C4-2B (cell line): ENCODE measurements at regions not wholly inside any gene's neighbourhood (a gene's known extent, or its start where the extent isn't known, plus 50 kb on each side); places are given as distances from the start of the nearest gene placed in this dataset.

Experiments used
- H3K27ac ChIP-seq: fragments of 450-650 bp; 2 replicates; pipeline ENCODE4 v1.5.1; 2017
- ZFX ChIP-seq: fragments of 450-650 bp; IDR thresholded peaks from 2 replicates; pipeline ENCODE4 v1.6.1; 2017
- TF ChIP-seq, protein P1 (sequence below): fragments of 450-650 bp; conservative IDR thresholded peaks from 2 replicates; pipeline ENCODE4 v1.5.1; 2017; ENCODE audit warnings: mild to moderate bottlenecking

DNA sequence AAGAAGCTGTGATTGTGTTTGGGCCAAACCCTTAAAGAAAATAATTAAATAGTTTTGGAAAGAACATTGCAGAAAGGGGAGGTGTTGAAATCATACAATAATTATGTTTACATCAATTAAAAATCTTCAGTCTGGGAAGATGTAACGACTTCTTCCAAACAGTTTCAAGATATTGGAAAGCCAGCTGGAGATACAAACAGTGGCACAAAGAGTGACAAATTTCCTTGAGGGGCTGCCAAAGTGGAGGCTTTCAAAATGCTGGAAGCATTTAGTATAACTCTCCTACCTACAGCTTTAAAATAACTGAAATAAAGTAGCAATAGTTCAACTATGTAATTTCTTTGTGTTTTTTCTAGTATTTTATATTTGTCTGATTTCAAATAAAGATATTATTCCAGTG is 405.0 kb downstream of the DNAJB9 start:
- no peak overlapping the region for H3K27ac ChIP-seq
- no peak for TF ChIP-seq ZFX
- TF ChIP-seq, protein P1, sequence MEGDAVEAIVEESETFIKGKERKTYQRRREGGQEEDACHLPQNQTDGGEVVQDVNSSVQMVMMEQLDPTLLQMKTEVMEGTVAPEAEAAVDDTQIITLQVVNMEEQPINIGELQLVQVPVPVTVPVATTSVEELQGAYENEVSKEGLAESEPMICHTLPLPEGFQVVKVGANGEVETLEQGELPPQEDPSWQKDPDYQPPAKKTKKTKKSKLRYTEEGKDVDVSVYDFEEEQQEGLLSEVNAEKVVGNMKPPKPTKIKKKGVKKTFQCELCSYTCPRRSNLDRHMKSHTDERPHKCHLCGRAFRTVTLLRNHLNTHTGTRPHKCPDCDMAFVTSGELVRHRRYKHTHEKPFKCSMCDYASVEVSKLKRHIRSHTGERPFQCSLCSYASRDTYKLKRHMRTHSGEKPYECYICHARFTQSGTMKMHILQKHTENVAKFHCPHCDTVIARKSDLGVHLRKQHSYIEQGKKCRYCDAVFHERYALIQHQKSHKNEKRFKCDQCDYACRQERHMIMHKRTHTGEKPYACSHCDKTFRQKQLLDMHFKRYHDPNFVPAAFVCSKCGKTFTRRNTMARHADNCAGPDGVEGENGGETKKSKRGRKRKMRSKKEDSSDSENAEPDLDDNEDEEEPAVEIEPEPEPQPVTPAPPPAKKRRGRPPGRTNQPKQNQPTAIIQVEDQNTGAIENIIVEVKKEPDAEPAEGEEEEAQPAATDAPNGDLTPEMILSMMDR = no peak

DNA sequence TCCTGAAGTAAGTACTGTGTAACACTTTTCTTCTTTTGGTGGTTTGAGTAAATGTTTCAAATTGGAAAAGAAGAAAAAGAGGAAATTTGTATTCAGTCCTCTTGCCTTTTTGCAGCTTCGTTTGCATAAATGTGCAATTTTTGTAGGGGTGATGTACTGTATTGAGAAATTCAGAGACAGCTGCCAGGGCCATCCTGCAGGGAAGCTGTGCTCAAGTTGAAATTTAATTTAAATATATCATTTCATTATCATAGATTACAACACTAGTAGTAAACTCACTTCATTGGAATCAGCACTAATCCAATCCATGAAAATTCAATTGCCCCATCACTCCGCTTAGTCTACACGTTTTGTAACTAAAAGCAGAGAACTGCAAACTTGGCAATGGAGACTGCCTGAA is 415.4 kb downstream of the DNAJB9 start:
- H3K27ac ChIP-seq = no peak overlapping the region
- TF ChIP-seq ZFX = no peak
- TF ChIP-seq, protein P1 = no peak

DNA sequence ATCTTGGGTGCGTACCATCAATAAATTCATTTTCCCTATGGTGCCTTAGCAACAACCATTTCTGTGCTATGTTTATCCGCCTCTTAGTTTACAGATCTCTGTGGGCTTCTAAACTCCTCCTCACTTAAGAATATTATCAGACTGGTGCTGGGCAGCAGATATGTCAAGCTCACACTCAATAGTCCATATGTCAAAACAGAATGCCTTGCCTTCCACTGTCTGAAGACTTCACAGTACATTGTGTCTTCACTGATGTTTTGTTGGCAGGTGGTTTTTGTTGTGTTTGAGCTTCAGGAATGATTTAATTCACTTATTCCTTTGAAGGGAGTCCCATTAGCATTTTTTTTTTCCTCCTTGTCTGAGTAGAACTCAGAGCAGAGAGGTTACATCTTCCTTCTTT is 419.6 kb downstream of the DNAJB9 start:
- H3K27ac ChIP-seq = no peak overlapping the region
- TF ChIP-seq, protein P1 = no peak
- TF ChIP-seq ZFX = no peak

DNA sequence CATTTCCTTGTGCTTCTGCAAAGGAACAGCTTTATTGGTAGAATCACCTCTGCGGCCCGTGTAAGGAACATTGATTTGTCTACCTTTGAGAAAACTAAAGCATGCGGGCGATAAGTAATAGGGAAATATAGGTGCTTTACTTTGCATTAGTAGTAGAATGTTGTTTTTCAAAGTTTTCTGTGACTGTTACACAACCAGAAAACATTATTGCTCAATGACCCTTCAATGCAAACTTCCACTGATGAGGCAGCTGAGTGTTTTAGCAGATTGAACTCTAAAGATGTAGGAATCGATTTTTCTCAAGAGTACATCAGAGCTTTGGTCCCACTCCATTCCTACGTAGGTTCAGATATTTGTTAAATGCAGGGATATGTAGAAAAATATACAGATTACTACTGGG is 427.8 kb downstream of the DNAJB9 start:
- no peak overlapping the region for H3K27ac ChIP-seq
- TF ChIP-seq, protein P1 = no peak
- no peak for TF ChIP-seq ZFX

DNA sequence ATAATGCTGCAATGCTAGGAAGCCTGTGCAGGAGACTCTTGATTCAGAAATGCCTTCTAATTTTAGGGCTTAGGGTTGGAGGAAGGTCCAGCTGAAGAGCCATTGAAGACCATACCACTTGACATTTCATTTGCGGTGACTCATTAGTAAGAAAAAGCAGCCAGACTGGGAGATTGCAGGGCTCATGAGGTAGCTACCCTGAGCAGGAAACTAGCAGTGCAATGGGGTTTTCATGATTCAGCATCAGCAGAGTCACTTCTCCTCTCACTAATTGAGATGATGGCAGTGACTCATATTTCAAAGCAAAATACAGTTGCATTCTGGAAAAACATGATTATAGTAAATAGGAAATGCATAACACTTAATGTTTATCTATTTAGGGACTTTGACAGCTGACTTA is 434.1 kb downstream of the DNAJB9 start:
- TF ChIP-seq, protein P1 = no peak
- no peak for TF ChIP-seq ZFX
- H3K27ac ChIP-seq = no peak overlapping the region

DNA sequence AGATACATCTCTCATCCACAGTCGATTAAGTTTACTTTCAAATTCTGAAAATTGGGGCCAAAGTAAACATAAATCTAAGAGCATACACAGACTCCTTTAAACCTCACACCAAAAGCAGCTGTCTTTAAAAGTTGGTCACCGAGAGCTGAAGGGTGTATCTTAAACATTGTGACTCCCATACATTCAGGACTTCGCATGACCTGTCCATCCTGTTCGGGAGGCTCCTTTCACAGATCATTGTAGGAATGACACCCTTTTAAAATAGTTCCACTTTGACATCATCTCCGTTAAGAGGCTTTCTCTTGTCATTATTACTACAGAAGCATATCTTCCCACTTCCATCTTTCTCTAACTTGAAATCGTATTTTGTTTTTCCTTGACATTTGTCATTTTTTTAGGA is 440.0 kb downstream of the DNAJB9 start:
- no peak overlapping the region for H3K27ac ChIP-seq
- TF ChIP-seq, protein P1 = no peak
- TF ChIP-seq ZFX = no peak

DNA sequence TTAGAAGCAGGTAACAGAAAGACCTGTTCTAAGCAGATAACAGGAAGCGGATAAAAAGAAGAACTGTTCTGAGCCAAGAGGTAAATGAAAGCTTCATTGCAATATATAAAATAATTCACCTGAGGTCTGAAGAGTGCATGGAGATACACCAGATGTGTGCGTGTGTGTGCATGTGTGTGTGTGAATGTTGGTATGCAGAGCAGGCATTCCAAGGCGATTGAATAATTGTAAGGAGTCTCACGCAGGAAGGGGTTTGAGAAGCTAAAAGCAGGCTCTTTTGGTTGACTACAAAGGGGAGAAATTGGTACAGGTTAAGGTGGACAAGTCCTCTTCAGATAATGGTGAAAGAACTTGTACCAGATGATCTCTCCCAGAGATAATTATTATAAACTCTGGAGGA is 450.6 kb downstream of the DNAJB9 start:
- TF ChIP-seq, protein P1 = no peak
- no peak for TF ChIP-seq ZFX
- H3K27ac ChIP-seq = no peak overlapping the region
